ENCODE measurements at regions not wholly inside any gene's neighbourhood (a gene's known extent, or its start where the extent isn't known, plus 50 kb on each side); places are given as distances from the start of the nearest gene placed in this dataset.

- TF ChIP-seq CTCF (IDR thresholded peaks at IDR 0.05; ENCODE audit: low read depth, low read length) (no peak), EZH2phosphoT487 (IDR thresholded peaks at IDR 0.05; ENCODE audit: low read depth) (no peak)
Measured at GRCh38 chr7:84328571-84328970, 134.0 kb upstream of the SEMA3A start.

All from OCI-LY3 (cell line).